GM21381 (cell line): ENCODE measurements at regions not wholly inside any gene's neighbourhood (a gene's known extent, or its start where the extent isn't known, plus 50 kb on each side); places are given as distances from the start of the nearest gene placed in this dataset.
"Not testable (repeated sequence)": the region's sequence is repeated elsewhere in the genome, so short reads cannot be mapped to it uniquely, and the experiment has no call there.

ENCODE experiments used
- ATAC-seq: cut with Tn5 transposase; IDR thresholded peaks from one replicate; pipeline ENCODE4 v1.9.1; 2021; ENCODE audit warnings: mild to moderate bottlenecking, moderate library complexity; ENCODE audit not compliant: unreplicated experiment

- ATAC-seq: no peak
Measured at GRCh38 chr12:28059668-28060067, 87.1 kb upstream of the PTHLH start.

DNA sequence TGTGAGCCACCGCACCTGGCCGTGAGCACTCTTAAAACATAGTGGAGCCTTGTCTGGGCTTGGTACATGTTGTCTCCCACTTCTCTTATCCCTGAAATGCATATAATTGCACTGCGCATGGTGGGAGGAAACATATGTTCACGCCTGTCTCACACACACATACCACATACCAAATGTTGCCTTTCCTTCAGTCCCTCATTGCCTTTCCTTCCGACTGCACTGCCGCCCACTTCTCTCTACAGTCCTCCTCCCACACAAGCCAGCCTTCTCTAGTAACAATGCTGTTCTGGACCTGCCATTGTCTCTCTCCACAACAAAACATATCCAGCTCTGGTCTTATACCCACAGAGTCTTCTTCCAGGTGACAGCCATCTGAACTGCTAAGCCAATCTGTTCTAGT lies 88.3 kb upstream of the PTHLH start:
- ATAC-seq: no peak

DNA sequence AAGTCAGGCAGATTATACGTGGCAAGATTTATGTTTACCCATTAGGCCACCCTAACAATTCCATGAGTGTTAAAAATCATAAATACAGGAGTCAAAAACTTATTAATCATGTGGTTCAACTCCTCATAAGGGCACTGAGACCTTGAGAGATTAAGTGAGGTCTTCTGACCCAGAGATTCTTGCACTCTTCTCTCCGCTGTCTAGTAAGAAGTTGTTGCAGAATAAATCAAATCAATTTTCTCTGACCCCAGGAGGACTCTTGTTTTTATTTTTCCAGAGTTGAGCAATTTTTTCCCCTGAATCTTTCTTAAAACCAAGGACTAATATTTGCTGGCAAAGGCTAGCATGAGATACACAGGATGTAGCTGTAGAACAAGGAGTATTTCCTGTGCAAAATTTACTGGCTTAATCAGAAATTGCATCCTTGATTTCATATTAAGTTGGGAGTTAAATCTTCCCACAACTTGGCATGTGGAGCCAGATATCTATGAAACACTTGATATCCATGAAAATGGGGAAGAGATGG lies 90.9 kb upstream of the PTHLH start:
- no peak for ATAC-seq

- ATAC-seq: no peak
Measured at GRCh38 chr12:28065374-28065773, 92.8 kb upstream of the PTHLH start.

DNA sequence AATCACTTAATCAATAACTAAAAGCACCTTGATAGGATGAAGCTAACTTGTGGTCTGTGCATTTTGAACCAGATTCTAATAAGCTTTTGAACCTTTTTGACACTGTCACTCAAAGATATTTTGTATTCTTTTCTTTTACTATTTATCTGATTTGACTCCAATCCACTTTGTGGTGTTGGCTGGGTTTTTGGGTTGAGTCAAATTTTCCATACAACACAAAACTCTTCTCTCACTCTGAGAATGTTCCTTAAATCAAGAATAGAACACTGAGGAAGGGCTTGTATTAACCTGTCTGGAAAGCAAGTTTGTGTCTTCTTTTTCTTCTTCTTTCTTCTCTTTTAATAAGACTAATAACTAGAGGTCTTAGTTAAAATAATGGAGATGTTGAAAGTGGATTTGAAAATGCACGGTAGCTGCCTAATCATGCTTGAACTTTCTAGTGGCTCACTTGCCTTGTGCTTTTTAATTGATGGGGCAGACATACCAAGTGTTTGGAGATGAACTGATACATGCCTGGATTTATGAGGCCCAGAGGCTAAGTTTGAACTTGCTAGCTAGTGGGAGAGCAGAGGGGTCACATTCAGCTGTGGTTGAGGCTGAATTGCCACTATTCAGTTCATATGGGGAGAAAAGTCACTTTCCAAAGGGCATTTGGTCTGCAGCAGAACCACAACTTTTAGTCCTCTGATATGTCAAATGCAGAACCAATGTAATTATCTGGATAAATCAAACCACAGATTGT lies 93.5 kb upstream of the PTHLH start:
- no peak for ATAC-seq

GRCh38 chr12:28066879-28067278 lies 94.3 kb upstream of the PTHLH start:
- no peak for ATAC-seq

GRCh38 chr12:28068467-28068866 lies 95.9 kb upstream of the PTHLH start:
- ATAC-seq: no peak

DNA sequence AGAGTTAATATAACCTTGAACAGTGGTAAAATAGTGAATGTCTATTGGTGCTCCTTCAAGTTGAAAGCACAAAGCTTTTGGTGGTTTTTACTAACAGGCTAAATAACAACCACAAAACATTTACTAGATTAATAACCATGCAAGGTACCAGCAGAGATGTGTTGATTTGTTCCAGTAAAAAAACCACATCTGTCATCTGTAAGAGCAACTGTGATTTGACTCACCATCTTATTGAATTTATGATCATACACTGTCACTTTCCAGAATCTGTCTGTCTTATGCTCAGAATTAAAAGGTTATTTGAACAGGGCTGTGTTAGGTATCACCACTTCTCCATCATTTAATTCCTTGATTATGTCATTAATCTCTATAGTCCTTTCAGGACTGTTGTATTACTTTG lies 107.0 kb upstream of the PTHLH start:
- ATAC-seq: no peak

DNA sequence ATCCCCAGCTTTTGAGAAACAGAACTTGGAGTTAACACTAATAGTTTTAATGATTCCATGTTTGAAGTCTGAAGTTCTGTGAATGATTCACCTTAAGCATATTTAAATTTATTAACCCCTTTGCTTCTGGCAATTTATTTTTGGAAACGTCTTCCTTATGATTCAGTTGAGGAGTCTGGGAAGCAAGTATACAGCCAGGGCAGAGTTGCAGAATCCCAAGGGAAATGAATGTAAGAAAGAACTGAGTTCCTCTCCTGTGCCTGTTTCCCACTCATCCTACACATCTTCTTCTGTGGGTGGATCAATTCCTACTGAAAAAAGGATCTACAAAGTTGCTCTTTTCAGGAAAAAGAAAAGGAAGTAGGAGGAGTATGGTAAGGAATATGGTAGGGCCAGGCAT lies 108.2 kb upstream of the CCDC91 start:
- no peak for ATAC-seq

DNA sequence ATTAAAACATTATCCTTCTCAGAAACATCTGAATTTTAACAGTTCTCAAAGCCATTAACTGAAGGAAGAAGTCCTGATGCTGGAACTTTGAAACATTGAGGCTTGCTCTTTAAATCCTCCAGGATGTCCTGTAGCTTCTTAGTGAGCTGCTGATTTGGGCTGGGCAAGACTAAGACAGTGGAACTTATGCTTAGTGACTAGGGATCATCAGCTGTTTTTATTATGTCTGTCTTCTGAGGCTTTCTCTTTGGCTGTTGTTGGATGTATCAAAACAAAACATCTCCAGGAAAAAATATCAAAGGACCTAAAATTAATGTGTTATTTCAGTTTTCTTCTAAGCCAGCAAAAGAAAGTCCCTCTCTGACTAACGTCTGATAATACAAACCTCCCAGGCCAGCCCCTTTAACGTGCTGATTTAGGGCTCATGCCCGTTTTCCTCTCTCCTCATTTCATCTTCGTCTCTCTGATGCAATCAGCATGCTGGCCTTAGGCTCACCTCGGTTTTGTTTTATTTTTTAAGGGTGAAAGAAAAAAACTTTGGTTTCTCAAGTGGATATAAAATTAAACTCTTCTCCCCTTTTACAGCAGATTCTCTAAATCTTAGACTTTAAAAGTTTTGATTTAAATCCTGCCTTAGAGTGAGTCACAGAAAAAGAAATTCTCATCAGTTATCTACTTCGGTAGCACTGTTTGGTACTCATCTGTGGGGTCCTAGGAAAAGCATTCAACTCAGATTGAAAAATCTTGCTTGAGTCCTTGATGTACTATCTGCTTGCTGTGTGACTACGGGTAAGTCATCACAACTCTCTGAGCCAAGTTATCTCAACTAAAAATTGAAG lies 106.2 kb upstream of the CCDC91 start:
- ATAC-seq: no peak

- peak; percentile 66 for ATAC-seq
Measured at GRCh38 chr12:28086521-28087155, 103.6 kb upstream of the CCDC91 start.

DNA sequence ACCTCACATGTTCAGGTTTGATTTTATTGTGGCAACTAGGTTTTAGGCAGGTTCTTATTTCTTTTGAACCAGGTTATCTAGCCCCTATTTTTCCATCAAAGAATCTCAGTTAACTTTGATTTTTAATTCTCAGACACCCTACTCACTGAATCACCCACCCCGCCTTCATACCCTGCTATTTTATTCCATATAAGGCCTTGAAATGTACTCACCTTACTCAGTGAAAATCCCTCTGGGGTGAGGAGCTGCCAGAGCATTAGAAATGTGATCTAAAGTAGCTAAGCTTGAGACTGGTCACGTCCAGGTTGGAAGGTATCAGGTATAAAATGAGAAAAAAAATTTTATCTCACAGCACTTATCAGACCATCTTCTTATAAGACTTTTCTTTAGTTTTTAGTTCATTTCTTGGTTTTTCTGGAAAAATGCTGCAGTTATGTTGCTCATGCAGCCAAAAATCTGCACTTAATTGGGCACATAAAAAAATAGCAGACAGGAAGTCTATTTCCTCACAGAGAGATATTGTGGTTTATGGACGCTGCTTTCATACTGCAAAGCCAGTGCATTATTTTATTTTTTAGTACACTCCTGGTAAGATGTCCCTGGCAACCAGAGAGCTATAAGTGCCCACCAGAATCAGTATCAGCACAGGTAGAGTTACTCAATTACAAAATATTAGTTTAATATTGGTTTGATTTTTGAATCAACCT lies 101.5 kb upstream of the CCDC91 start:
- ATAC-seq: no peak

DNA sequence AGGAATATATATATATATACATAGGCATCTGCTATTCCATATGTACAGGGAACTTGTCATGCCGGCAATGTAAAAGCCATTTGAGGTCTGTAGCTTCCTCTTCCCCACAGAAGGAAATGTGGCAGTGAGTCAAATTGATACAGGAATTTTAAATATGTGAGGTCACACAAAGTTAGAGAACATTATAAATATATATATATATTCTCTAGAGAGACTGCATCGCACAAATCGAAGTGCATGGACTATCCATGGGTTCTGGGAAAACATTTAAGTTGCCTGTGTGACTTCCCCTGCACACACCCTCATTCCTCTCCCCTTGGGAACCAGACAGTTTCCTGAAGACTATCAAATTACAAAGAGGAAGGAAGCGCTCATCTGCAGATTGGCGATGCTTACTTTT lies 100.9 kb upstream of the CCDC91 start:
- ATAC-seq: no peak

DNA sequence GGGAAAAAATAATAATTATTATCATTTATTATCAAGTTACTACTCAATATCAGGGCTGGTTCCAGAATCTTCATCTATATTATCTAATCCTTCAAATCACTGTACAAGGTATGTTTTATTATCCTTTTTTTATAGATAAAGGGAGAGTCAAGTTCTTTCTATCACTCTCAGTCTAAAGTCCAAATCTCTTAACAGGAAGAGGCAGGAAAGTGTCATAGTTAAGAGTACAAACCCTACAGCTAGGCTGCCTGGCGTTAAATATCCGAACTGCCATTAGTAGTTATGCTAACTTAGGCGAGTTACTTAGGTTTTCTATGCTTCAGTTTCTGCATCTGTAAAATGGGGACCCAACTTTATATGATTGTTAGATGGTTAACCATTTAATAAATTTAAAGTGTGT lies 99.4 kb upstream of the CCDC91 start:
- ATAC-seq: no peak

DNA sequence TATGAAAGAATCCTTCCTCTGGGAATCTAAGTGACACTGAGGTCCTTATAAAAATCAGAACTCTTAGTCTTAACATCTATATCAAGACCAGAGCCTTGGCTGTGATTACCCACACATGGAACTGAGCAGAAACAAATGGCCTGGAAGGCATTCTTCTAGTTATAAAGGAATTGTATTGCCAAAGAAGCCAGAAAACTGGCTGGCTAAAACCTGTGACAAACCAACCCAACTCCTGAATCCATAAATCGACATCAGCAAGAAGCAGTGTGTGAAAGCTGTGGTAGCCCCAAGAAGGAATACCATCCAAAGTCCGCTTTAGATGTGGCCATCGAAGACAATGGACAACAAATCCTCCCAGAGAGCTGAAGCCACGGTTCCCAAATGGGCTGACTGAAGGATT lies 97.9 kb upstream of the CCDC91 start:
- no peak for ATAC-seq

DNA sequence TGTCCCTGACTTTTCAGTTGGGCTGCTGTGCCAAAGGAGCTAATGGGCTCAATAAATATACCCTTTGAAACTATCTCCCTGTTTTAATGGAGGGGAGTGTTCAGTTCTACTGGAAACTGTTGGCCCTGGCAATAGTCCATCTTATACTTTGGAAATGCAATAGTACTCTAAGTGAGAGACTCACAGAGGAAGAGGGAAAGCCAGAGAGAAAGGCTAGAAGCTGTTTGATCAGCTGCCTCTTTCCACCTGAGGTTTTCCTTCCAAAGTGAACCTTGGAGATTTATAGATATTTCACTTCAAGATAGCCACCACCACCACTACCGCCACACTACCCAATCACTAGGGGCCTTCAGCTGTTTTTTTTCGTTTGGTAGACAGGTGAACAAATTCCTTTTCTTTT lies 93.6 kb upstream of the CCDC91 start:
- ATAC-seq: no peak

GRCh38 chr12:28097221-28097620 lies 93.0 kb upstream of the CCDC91 start:
- no peak for ATAC-seq

- ATAC-seq: not testable (repeated sequence)
Measured at GRCh38 chr12:28099245-28099644, 91.0 kb upstream of the CCDC91 start.

DNA sequence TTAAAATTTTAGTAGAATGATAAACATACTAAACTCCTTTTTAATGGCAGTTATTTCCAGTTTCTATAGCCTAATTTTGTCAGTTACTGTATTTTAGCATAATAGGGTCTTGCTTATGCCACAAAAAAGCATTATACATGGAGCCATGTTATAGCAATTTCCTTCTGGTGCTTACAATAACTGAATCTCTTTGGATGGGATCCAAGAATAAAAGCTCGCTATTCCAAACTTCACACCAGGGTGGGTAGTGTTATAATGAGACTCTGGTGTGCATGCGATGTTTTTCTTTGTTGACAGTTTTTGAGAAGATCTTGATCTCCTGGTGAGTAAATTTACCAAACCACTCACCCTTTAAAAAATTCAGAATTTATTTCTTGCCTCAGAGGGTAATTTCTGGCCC lies 90.4 kb upstream of the CCDC91 start:
- ATAC-seq: no peak

DNA sequence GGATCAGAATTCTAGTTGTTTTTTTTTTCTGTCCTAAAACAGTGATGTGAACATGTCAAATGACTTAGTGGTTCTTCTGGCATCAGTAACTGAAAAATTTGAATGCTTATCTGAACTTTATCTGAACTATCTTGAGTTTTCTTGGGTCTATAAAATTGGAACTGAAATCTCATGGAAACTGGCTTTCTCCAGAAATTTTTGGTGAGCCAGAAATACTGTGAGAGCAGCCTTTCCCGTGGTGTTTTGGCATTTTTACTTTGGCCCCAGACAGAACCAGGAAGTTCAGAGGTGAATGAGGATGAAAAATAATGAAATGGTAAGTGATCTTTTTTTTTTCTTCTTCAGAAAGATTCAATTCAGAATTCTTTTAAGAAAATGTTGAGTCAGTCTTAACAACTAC lies 89.5 kb upstream of the CCDC91 start:
- no peak for ATAC-seq

GRCh38 chr12:28104316-28104715 lies 85.9 kb upstream of the CCDC91 start:
- no peak for ATAC-seq
